B cell (primary cell): ENCODE measurements at regions not wholly inside any gene's neighbourhood (a gene's known extent, or its start where the extent isn't known, plus 50 kb on each side); places are given as distances from the start of the nearest gene placed in this dataset.

Experiments
- ATAC-seq: fragments of 200-7000 bp; cut with Tn5 transposase; one replicate; pipeline ENCODE4 v1.10.0; 2021; ENCODE audit warnings: low read depth, mild to moderate bottlenecking, moderate number of reproducible peaks, moderate library complexity
- CTCF ChIA-PET: fragments of 350-600 bp; sonication (Branson Sonifier 250); formaldehyde crosslinking; loops from one replicate; lab custom pipeline; 2021; ENCODE audit warnings: antibody characterized with exemption, inconsistent platforms; lab: Charles Lee
- POLR2A ChIA-PET: fragments of 350-600 bp; sonication (Branson Sonifier 250); formaldehyde crosslinking; loops from one replicate; lab custom pipeline; 2021; ENCODE audit warnings: antibody characterized with exemption; lab: Charles Lee
- DNase-seq: peaks from one replicate; pipeline ENCODE4 v3.0.0; 2013
- H2AFZ ChIP-seq: 2 replicates; pipeline ENCODE4 v1.6.1; 2012; ENCODE audit warnings: mild to moderate bottlenecking, low read depth, low read length; ENCODE audit not compliant: insufficient read depth, poor library complexity, severe bottlenecking
- H3K27ac ChIP-seq, 2 donors: 1 replicate in 1 of 2; 2 replicates in 1 of 2; pipeline ENCODE4 v1.5.1; 2012 to 2013; ENCODE audit warnings: low read length in 2 of 2, mild to moderate bottlenecking in 2 of 2, moderate library complexity in 1 of 2
- H3K27me3 ChIP-seq, 4 experiments: fragments of 200-600 bp in 1 of 4; sonication (generic) in 1 of 4; replicated peaks in 1 of 4; 1 replicate in 2 of 4; 2 replicates in 2 of 4; pipeline versions ENCODE4 v1.6.1 to v1.7.0; 2013 to 2016; ENCODE audit warnings: low read length in 3 of 4, mild to moderate bottlenecking in 2 of 4, mixed read lengths in 1 of 4, moderate library complexity in 1 of 4; ENCODE audit not compliant: insufficient read depth in 4 of 4, control insufficient read depth in 3 of 4; ENCODE audit errors: control extremely low read depth in 1 of 4
- H3K36me3 ChIP-seq, 2 experiments: replicated peaks in 1 of 2; 1 replicate in 1 of 2; 2 replicates in 1 of 2; pipeline versions ENCODE4 v1.6.1 to v1.7.1; 2013; ENCODE audit warnings: low read length in 1 of 2; ENCODE audit not compliant: insufficient read depth in 2 of 2, control insufficient read depth in 1 of 2; ENCODE audit errors: control extremely low read depth in 1 of 2, extremely low read depth in 1 of 2
- H3K4me1 ChIP-seq, 2 donors: fragments of 200-600 bp in 1 of 2; sonication (generic) in 1 of 2; 1 replicate in 1 of 2; 2 replicates in 1 of 2; pipeline versions ENCODE4 v1.5.1 to v1.6.1; 2013 to 2017; ENCODE audit warnings: low read length in 2 of 2; ENCODE audit not compliant: control insufficient read depth in 2 of 2, insufficient read depth in 2 of 2
- H3K4me2 ChIP-seq: replicated peaks from 2 replicates; pipeline ENCODE3; 2012; ENCODE audit warnings: mild to moderate bottlenecking, low read depth, low read length; ENCODE audit not compliant: poor library complexity, severe bottlenecking
- H3K4me3 ChIP-seq, 5 experiments: fragments of 200-600 bp in 1 of 5; sonication (generic) in 1 of 5; 1 replicate in 3 of 5; 2 replicates in 2 of 5; pipeline versions ENCODE4 v1.5.1 to v1.7.0; 2011 to 2016; ENCODE audit warnings: low read length in 4 of 5, mild to moderate bottlenecking in 4 of 5, low read depth in 2 of 5, control low read depth in 1 of 5, moderate library complexity in 1 of 5; ENCODE audit not compliant: insufficient read depth in 1 of 5; ENCODE audit errors: control extremely low read depth in 1 of 5, extremely low read depth in 1 of 5
- H3K79me2 ChIP-seq: fragments of 200-600 bp; sonication (generic); one replicate; pipeline ENCODE4 v1.6.0; 2016; ENCODE audit warnings: low read length; ENCODE audit not compliant: control insufficient read depth, insufficient read depth
- H3K9ac ChIP-seq: fragments of 200-600 bp; sonication (generic); 2 replicates; pipeline ENCODE4 v1.6.1; 2017; ENCODE audit warnings: mild to moderate bottlenecking, low read length, moderate library complexity
- H3K9me3 ChIP-seq, 3 donors: one replicate each; pipeline versions ENCODE4 v1.6.1 to v1.7.1; 2013; ENCODE audit warnings: low read length in 2 of 3; ENCODE audit not compliant: control insufficient read depth in 2 of 3, insufficient read depth in 1 of 3; ENCODE audit errors: control extremely low read depth in 1 of 3
- H4K20me1 ChIP-seq: 2 replicates; pipeline ENCODE4 v1.6.0; 2012; ENCODE audit warnings: mild to moderate bottlenecking, low read length; ENCODE audit not compliant: insufficient read depth, control insufficient read depth, poor library complexity, severe bottlenecking
- H3K27ac Mint-ChIP-seq: one replicate; pipeline ENCODE4 v1.8.0; 2021; ENCODE audit warnings: mixed read lengths
- H3K27me3 Mint-ChIP-seq: one replicate; pipeline ENCODE4 v1.8.0; 2021; ENCODE audit warnings: mixed read lengths
- H3K4me1 Mint-ChIP-seq: one replicate; pipeline ENCODE4 v1.8.0; 2021; ENCODE audit warnings: mixed read lengths
- H3K4me3 Mint-ChIP-seq: one replicate; pipeline ENCODE4 v1.8.0; 2021; ENCODE audit warnings: mixed read lengths
- H3K9me3 Mint-ChIP-seq: one replicate; pipeline ENCODE4 v1.8.0; 2022; ENCODE audit warnings: mixed read lengths; ENCODE audit not compliant: insufficient read depth
- EZH2 ChIP-seq: IDR thresholded peaks from 2 replicates; pipeline ENCODE4 v1.6.1; 2012; ENCODE audit warnings: borderline replicate concordance, low read depth, mild to moderate bottlenecking, moderate library complexity, low read length; ENCODE audit not compliant: insufficient read depth, poor library complexity, severe bottlenecking
- WGBS: methylation state at CpG from one replicate; pipeline ENCODE4 v1.1.5; 2013; ENCODE audit warnings: missing lambda C conversion rate; ENCODE audit not compliant: insufficient coverage; 5-methylcytosine and 5-hydroxymethylcytosine counted together
- intact Hi-C: fragments of 100-400 bp; cut with micrococcal nuclease; formaldehyde crosslinking; loops from one replicate; pipeline ENCODE4 v1.10.0; 2022
- TF ChIP-seq, protein P1 (sequence below): fragments of 200-600 bp; IDR thresholded peaks from one replicate; pipeline ENCODE4 v1.8.0; 2022; ENCODE audit warnings: antibody characterized with exemption, mild to moderate bottlenecking

DNA sequence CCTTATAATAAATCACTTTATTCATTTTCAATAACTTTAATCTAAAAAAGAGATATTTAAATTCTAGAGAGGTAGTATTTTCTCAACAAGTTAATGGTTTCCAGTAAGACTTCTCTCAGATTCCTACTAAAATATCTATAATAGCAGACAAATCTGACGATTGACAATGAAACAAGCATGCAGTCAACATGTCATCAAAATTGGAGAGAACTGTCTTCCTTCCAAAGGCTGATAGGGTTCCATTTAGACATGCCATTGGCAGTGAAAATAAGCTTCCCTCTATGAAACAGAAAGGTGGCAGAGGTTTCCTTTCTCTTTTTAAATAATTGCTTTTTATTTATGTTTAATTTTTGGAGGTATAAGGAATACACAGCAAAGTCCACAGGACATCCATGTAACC lies 217.1 kb downstream of the POM121L12 start:
- H3K9me3 Mint-ChIP-seq, result peaks cover 4% of the 10 kb centered on the region
- intact Hi-C loops, result no loop called here
- H3K27me3 ChIP-seq, result no peaks in the 10 kb centered on the region

DNA sequence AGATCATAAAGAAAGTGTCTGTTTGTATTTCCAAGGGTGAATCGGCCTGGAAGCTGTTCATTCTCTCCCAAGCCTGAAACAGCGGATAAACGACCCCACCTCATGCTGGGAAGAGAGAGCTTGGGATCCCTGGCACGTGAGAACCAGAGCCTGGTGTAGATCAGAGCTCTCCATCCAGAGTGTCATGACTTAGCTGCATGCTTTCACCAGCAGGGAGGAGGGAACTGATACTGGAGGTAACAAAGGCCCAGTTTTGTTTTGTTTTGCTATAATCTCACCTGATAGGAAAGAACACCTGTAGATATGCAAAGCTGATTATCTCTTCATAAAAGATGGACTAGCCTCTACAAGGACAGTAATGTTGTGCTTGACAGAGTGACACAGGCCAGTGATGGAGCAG lies 236.6 kb downstream of the POM121L12 start:
- no peaks in the 10 kb centered on the region for H3K27me3 Mint-ChIP-seq
- no peaks in the 10 kb centered on the region for H3K36me3 ChIP-seq
- no peaks in the 10 kb centered on the region for H3K79me2 ChIP-seq
- H3K4me1 Mint-ChIP-seq, result no peaks in the 10 kb centered on the region
- WGBS, result 73% methylated on average over 4 of the region's 4 CpGs
- H4K20me1 ChIP-seq, result no peaks in the 10 kb centered on the region
- H3K4me3 Mint-ChIP-seq, result no peak overlapping the region
- DNase-seq (no peak), ATAC-seq (no peak)
- H3K9ac ChIP-seq, result no peak overlapping the region
- no peaks in the 10 kb centered on the region for H3K27me3 ChIP-seq
- no peak overlapping the region for H3K27ac Mint-ChIP-seq
- H2AFZ ChIP-seq, result no peak overlapping the region
- H3K9me3 ChIP-seq, result peaks cover 0 to 12% (median 0%) of the 10 kb centered on the region in 3 donors
- H3K4me3 ChIP-seq, result no peak overlapping the region
- ChIA-PET CTCF (no interaction called here), POLR2A (no interaction called here)
- no peak overlapping the region for H3K4me2 ChIP-seq
- peaks cover 4% of the 10 kb centered on the region for H3K9me3 Mint-ChIP-seq
- H3K4me1 ChIP-seq, result no peaks in the 10 kb centered on the region
- TF ChIP-seq, protein P1, sequence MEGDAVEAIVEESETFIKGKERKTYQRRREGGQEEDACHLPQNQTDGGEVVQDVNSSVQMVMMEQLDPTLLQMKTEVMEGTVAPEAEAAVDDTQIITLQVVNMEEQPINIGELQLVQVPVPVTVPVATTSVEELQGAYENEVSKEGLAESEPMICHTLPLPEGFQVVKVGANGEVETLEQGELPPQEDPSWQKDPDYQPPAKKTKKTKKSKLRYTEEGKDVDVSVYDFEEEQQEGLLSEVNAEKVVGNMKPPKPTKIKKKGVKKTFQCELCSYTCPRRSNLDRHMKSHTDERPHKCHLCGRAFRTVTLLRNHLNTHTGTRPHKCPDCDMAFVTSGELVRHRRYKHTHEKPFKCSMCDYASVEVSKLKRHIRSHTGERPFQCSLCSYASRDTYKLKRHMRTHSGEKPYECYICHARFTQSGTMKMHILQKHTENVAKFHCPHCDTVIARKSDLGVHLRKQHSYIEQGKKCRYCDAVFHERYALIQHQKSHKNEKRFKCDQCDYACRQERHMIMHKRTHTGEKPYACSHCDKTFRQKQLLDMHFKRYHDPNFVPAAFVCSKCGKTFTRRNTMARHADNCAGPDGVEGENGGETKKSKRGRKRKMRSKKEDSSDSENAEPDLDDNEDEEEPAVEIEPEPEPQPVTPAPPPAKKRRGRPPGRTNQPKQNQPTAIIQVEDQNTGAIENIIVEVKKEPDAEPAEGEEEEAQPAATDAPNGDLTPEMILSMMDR, result no peak
- TF ChIP-seq EZH2, result no peak
- H3K27ac ChIP-seq, result no peak overlapping the region
- intact Hi-C loops, result no loop called here

More for the DNA sequence above, 217.1 kb downstream of the POM121L12 start:
- Histone ChIP-seq H2AFZ (no peak overlapping the region), H3K79me2 (no peaks in the 10 kb centered on the region), H3K27ac (no peak overlapping the region), H3K4me2 (no peak overlapping the region), H3K9me3 (peaks cover 0 to 7% (median 7%) of the 10 kb centered on the region in 3 donors), H3K9ac (no peak overlapping the region), H3K36me3 (no peaks in the 10 kb centered on the region), H3K4me3 (no peak overlapping the region), H3K4me1 (no peaks in the 10 kb centered on the region), H4K20me1 (no peaks in the 10 kb centered on the region)
- WGBS, result no CpG with 5 or more reads among the region's 1 CpG
- ATAC-seq (no peak), DNase-seq (no peak)
- TF ChIP-seq, protein P1, result no peak
- no peak for TF ChIP-seq EZH2
- H3K4me3 Mint-ChIP-seq, result no peak overlapping the region
- ChIA-PET POLR2A (no interaction called here), CTCF (no interaction called here)
- H3K27ac Mint-ChIP-seq, result no peak overlapping the region
- H3K4me1 Mint-ChIP-seq, result no peaks in the 10 kb centered on the region
- H3K27me3 Mint-ChIP-seq, result no peaks in the 10 kb centered on the region
